ENCODE measurements at regions not wholly inside any gene's neighbourhood (a gene's known extent, or its start where the extent isn't known, plus 50 kb on each side); places are given as distances from the start of the nearest gene placed in this dataset.

GRCh38 chr20:6692566-6693173 is 74.8 kb upstream of the BMP2 start:
- no peak overlapping the region for H3K27ac Mint-ChIP-seq
- no peaks in the 10 kb centered on the region for H3K9me3 Mint-ChIP-seq (ENCODE audit: low read depth)
- no peaks in the 10 kb centered on the region for H3K27me3 Mint-ChIP-seq
- H3K4me3 Mint-ChIP-seq (ENCODE audit: low read depth), result no peak overlapping the region
- H3K4me1 Mint-ChIP-seq (ENCODE audit: low read depth), result peaks cover 27% of the 10 kb centered on the region
- no peaks in the 10 kb centered on the region for H3K36me3 Mint-ChIP-seq (ENCODE audit: insufficient read depth)
- TF ChIP-seq CTCF (IDR thresholded peaks at IDR 0.05; ENCODE audit: unreplicated experiment), result no peak
- DNase-seq (ENCODE audit: low spot score, unreplicated experiment), result no peak

GRCh38 chr20:6691516-6691915 is 76.0 kb upstream of the BMP2 start:
- no peak for DNase-seq (ENCODE audit: low spot score, unreplicated experiment)
- H3K4me1 Mint-ChIP-seq (ENCODE audit: low read depth), result peaks cover 24% of the 10 kb centered on the region
- no peak overlapping the region for H3K4me3 Mint-ChIP-seq (ENCODE audit: low read depth)
- H3K27ac Mint-ChIP-seq, result no peak overlapping the region
- no peaks in the 10 kb centered on the region for H3K27me3 Mint-ChIP-seq
- H3K36me3 Mint-ChIP-seq (ENCODE audit: insufficient read depth), result no peaks in the 10 kb centered on the region
- H3K9me3 Mint-ChIP-seq (ENCODE audit: low read depth), result no peaks in the 10 kb centered on the region
- no peak for TF ChIP-seq CTCF (IDR thresholded peaks at IDR 0.05; ENCODE audit: unreplicated experiment)

- Mint-ChIP-seq H3K27me3 (no peaks in the 10 kb centered on the region), H3K9me3 (ENCODE audit: low read depth) (no peaks in the 10 kb centered on the region), H3K36me3 (ENCODE audit: insufficient read depth) (no peaks in the 10 kb centered on the region), H3K4me1 (ENCODE audit: low read depth) (peaks cover 24% of the 10 kb centered on the region), H3K4me3 (ENCODE audit: low read depth) (no peak overlapping the region), H3K27ac (no peak overlapping the region)
- no peak for TF ChIP-seq CTCF (IDR thresholded peaks at IDR 0.05; ENCODE audit: unreplicated experiment)
- no peak for DNase-seq (ENCODE audit: low spot score, unreplicated experiment)
These were observed 78.0 kb upstream of the BMP2 start for GRCh38 chr20:6689339-6689973.

- H3K27me3 Mint-ChIP-seq, result no peaks in the 10 kb centered on the region
- no peak for TF ChIP-seq CTCF (IDR thresholded peaks at IDR 0.05; ENCODE audit: unreplicated experiment)
- peaks cover 12% of the 10 kb centered on the region for H3K4me1 Mint-ChIP-seq (ENCODE audit: low read depth)
- H3K4me3 Mint-ChIP-seq (ENCODE audit: low read depth), result no peak overlapping the region
- H3K27ac Mint-ChIP-seq, result no peak overlapping the region
- no peak for DNase-seq (ENCODE audit: low spot score, unreplicated experiment)
- H3K36me3 Mint-ChIP-seq (ENCODE audit: insufficient read depth), result no peaks in the 10 kb centered on the region
- no peaks in the 10 kb centered on the region for H3K9me3 Mint-ChIP-seq (ENCODE audit: low read depth)
These were observed 81.3 kb upstream of the BMP2 start for GRCh38 chr20:6686171-6686570.

- TF ChIP-seq CTCF (IDR thresholded peaks at IDR 0.05; ENCODE audit: unreplicated experiment), result no peak
- Mint-ChIP-seq H3K27me3 (no peaks in the 10 kb centered on the region), H3K4me1 (ENCODE audit: low read depth) (peaks cover 7% of the 10 kb centered on the region), H3K27ac (no peak overlapping the region), H3K9me3 (ENCODE audit: low read depth) (no peaks in the 10 kb centered on the region), H3K36me3 (ENCODE audit: insufficient read depth) (no peaks in the 10 kb centered on the region), H3K4me3 (ENCODE audit: low read depth) (no peak overlapping the region)
- DNase-seq (ENCODE audit: low spot score, unreplicated experiment), result no peak
These were observed 81.9 kb upstream of the BMP2 start for GRCh38 chr20:6685626-6686025.
